BLaER1 (cell line): ENCODE measurements at regions not wholly inside any gene's neighbourhood (a gene's known extent, or its start where the extent isn't known, plus 50 kb on each side); places are given as distances from the start of the nearest gene placed in this dataset.
"Not testable (repeated sequence)": the region's sequence is repeated elsewhere in the genome, so short reads cannot be mapped to it uniquely, and the experiment has no call there.

Source experiments
- H3K27ac ChIP-seq: shearing (Covaris generic); formaldehyde crosslinking; 2 replicates; pipeline ENCODE4 v1.8.1; 2022
- H3K27me3 ChIP-seq: shearing (Covaris generic); formaldehyde crosslinking; 2 replicates; pipeline ENCODE4 v1.8.1; 2022
- H3K36me3 ChIP-seq: shearing (Covaris generic); formaldehyde crosslinking; 2 replicates; pipeline ENCODE4 v1.8.1; 2022
- H3K4me1 ChIP-seq: shearing (Covaris generic); formaldehyde crosslinking; 2 replicates; pipeline ENCODE4 v1.8.1; 2022
- H3K4me2 ChIP-seq: shearing (Covaris generic); formaldehyde crosslinking; 2 replicates; pipeline ENCODE4 v1.8.1; 2022
- H3K4me3 ChIP-seq: shearing (Covaris generic); formaldehyde crosslinking; 2 replicates; pipeline ENCODE4 v1.8.1; 2022
- H3K9ac ChIP-seq: shearing (Covaris generic); formaldehyde crosslinking; 2 replicates; pipeline ENCODE4 v1.8.1; 2022
- H3K9me3 ChIP-seq: shearing (Covaris generic); formaldehyde crosslinking; 2 replicates; pipeline ENCODE4 v1.8.1; 2022
- H4K20me1 ChIP-seq: shearing (Covaris generic); formaldehyde crosslinking; 2 replicates; pipeline ENCODE4 v1.8.1; 2022
- Cebpa-rat ChIP-seq: shearing (Covaris generic); IDR thresholded peaks from 2 replicates; pipeline ENCODE4 v1.8.1; 2022

DNA sequence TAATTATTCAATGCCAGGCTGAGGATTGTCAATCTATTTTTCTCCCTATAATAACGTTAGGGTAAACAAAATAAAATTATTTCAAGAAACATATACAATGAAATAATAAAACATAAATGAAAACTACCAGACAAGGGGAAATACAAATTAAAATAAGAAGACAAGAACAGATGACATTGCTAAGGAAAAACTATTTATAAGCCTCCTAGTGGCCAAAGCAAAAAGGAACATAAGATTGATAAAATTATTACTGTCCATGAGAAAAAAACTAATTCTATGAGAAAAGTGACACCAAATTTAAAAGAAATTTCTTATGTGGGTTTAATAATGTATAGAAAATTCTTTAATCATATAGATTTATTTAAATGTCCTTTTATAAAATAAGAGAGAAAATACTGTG lies 294.7 kb downstream of the TTC6 start:
- no peak for TF ChIP-seq Cebpa-rat
- no peak overlapping the region for H3K9ac ChIP-seq

DNA sequence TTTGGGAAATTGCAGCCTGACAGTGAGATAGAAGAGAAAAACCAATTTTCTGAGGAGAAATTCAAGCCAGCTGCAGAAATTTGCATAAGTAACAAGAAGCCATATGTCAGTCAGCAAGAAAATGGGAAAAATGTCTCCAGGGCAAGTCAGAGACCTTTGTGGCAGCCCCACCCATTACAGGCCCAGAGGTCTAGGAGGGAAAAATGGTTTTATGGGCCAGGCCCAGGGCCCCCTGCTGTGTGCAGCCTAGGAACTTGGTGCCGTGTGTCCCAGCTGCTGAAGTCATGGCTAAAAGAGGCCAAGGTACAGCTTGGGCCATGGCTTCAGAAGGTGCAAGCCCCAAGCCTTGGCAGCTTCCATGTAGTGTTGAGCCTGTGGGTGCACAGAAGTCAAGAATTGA lies 296.1 kb downstream of the TTC6 start:
- not testable (repeated sequence) for H4K20me1 ChIP-seq, H3K4me2 ChIP-seq, H3K27ac ChIP-seq, H3K9ac ChIP-seq, H3K36me3 ChIP-seq, H3K4me3 ChIP-seq, H3K4me1 ChIP-seq, H3K27me3 ChIP-seq
- peaks cover 12% of the 10 kb centered on the region; the same call in 1 of the 2 replicates for H3K9me3 ChIP-seq

More for the DNA sequence above, 294.7 kb downstream of the TTC6 start:
- Histone ChIP-seq H3K36me3 (no peaks in the 10 kb centered on the region), H3K9me3 (peaks cover 12% of the 10 kb centered on the region; the same call in 1 of the 2 replicates), H3K27me3 (no peaks in the 10 kb centered on the region), H3K27ac (no peak overlapping the region), H4K20me1 (no peaks in the 10 kb centered on the region), H3K4me3 (no peak overlapping the region), H3K4me2 (no peak overlapping the region), H3K4me1 (no peaks in the 10 kb centered on the region)

DNA sequence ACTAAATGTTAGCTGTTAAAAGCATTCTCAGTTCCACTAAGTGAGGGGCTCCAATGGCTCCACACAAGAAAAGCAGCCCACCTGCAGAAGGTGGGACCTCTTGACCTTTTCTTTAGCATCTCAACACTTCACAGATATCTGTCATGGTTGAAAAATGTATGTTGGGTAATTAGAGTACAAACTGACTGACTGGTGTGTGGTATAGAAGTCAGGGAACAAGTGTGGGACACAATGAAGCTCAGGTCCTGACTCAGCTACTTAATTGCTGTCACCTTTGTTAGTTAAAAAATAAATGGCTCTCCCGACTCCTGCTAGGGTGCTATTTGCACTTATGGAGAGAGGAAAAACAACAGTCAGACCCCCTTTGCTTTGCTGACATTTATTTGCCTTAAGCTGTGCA lies 299.0 kb downstream of the TTC6 start:
- no peak for TF ChIP-seq Cebpa-rat
- no peaks in the 10 kb centered on the region for H3K4me1 ChIP-seq
- no peak overlapping the region for H3K4me3 ChIP-seq
- H3K27ac ChIP-seq, result no peak overlapping the region
- H3K4me2 ChIP-seq, result no peak overlapping the region
- no peaks in the 10 kb centered on the region for H3K27me3 ChIP-seq
- peaks cover 12% of the 10 kb centered on the region; the same call in 1 of the 2 replicates for H3K9me3 ChIP-seq
- H3K9ac ChIP-seq, result no peak overlapping the region
- no peaks in the 10 kb centered on the region for H3K36me3 ChIP-seq
- no peaks in the 10 kb centered on the region for H4K20me1 ChIP-seq

DNA sequence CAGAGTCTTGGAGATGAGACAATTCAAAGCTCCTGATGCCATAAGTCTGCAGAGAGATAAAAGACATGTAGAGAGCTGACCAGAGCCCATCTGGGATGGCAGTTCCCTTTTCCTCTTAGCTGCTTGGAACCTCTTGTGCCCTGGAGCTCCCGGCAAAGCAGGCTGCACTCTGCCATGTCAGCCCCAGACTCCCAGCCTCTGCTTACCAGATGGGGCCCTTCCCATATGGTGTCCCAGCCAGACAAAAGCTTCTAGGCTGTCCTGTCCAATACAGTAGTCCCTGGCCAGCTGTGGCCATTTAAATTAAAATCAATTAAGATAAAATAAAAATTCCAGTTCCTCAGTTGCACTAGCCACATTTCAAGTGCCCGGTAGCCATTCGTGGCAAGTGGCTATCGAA lies 303.9 kb downstream of the TTC6 start:
- Histone ChIP-seq H3K27me3 (no peaks in the 10 kb centered on the region), H3K9me3 (no peaks in the 10 kb centered on the region), H3K36me3 (no peaks in the 10 kb centered on the region), H3K9ac (no peak overlapping the region), H4K20me1 (no peaks in the 10 kb centered on the region), H3K27ac (no peak overlapping the region), H3K4me3 (no peak overlapping the region), H3K4me2 (no peak overlapping the region), H3K4me1 (no peaks in the 10 kb centered on the region)
- TF ChIP-seq Cebpa-rat, result no peak

DNA sequence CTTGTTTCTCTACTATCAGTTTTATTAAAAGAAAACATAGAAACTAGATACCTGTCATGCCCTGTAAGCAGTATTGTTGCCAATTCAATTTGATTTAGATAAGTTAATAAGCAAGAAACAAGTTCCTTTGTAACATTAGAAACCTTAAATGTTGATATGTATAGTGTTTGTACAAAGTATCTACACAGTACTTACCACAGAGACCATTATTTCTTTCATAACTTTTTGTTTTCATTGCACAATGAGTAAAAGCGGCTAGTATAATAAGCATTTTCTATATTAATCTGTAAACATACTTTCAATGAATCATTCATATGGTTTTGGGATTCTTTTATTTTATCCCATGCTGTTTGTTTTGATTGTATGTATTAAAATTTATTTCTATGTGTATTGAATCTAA lies 305.1 kb downstream of the TTC6 start:
- no peaks in the 10 kb centered on the region for H3K9me3 ChIP-seq
- H3K4me2 ChIP-seq, result no peak overlapping the region
- no peaks in the 10 kb centered on the region for H3K36me3 ChIP-seq
- no peak overlapping the region for H3K4me3 ChIP-seq
- H3K27me3 ChIP-seq, result no peaks in the 10 kb centered on the region
- no peak overlapping the region for H3K9ac ChIP-seq
- no peak overlapping the region for H3K27ac ChIP-seq
- H3K4me1 ChIP-seq, result no peaks in the 10 kb centered on the region
- H4K20me1 ChIP-seq, result no peaks in the 10 kb centered on the region
- TF ChIP-seq Cebpa-rat, result no peak

DNA sequence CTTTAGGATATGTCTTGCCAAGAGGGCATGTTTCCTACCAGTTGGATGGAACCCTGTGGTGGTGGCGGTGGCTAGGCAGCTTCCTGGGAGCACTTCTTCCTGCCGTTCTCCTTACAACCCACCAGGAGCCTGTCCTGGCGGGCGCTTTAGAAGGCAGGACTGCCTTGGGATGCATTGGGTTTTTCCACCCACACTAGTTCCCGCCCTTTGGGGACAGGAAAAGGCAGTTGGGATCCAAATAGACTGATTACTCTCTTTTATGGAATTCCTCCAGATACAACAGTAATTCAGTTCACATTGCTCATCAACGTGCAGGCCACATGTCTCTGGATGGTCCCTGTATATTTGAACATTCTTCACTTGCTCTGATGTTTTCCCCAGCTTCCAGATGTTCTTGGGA lies 305.7 kb upstream of the SSTR1 start:
- H3K4me2 ChIP-seq, result no peak overlapping the region
- no peak for TF ChIP-seq Cebpa-rat
- H3K9me3 ChIP-seq, result no peaks in the 10 kb centered on the region
- H3K27me3 ChIP-seq, result no peaks in the 10 kb centered on the region
- H3K9ac ChIP-seq, result no peak overlapping the region
- no peak overlapping the region for H3K4me3 ChIP-seq
- no peaks in the 10 kb centered on the region for H3K36me3 ChIP-seq
- H4K20me1 ChIP-seq, result no peaks in the 10 kb centered on the region
- H3K4me1 ChIP-seq, result no peaks in the 10 kb centered on the region
- no peak overlapping the region for H3K27ac ChIP-seq

DNA sequence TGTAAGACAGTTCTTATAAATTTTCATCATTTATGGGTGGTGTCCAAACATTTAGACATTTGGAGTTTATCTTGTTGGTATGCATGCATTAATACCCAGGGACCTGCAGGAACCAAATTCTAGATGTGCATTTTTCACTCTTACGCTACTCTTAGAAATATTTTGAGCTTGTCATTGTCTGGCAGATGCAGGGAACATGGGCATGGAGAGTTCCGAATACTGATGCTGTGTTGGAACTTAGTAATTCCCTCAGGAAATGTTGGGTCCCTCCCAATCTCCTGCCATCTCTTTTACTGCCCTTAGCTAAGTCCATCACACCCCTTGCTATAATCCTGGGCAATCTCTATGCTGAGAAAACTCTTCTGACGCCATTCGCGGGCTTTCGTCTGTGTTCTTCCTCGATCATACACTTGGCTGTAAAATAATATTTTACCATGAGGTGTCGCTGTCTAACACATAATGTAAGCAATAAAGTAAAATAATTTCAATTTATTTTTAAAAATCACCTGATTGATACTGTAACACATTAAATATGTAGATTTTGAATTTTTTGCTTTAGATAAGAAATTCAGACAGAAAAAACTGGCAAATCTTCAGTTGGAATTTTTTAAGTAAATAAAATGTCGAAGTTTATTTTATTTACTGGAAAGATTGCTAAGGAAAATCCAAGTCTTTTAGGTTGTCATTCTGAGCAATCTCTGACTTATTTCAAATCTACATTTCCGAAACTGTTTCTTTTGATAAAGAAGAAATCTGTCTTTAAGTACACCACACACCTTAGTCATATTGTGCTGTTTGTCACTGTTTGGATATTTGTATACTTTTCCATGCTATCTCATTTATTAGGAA lies 304.1 kb upstream of the SSTR1 start:
- no peak overlapping the region; the same call in 1 of the 2 replicates for H3K9ac ChIP-seq

DNA sequence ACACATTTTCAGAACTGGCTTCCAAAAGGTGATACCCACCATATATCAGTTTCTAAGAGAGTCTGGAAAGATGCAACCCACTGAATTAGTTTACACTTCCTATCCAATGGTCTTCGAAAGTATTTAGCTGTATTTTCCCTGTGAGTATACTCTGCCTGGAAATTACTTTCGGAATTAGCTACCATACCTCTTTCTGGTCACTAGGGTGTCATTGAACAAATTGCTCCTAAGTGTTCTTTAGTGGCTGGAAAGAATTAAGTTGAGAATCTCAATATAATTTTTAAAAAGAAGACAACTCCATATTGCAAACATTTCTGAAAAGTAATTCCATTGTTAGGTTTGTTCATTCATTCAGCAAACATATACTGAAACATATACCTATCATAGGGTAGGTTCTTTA lies 283.1 kb upstream of the SSTR1 start:
- Histone ChIP-seq H3K27me3 (no peaks in the 10 kb centered on the region), H3K36me3 (no peaks in the 10 kb centered on the region), H3K9me3 (no peaks in the 10 kb centered on the region), H3K4me3 (no peak overlapping the region), H3K27ac (no peak overlapping the region), H4K20me1 (no peaks in the 10 kb centered on the region), H3K9ac (no peak overlapping the region), H3K4me1 (no peaks in the 10 kb centered on the region), H3K4me2 (no peak overlapping the region)
- TF ChIP-seq Cebpa-rat, result no peak

More for the DNA sequence above, 304.1 kb upstream of the SSTR1 start:
- Histone ChIP-seq H3K27me3 (no peaks in the 10 kb centered on the region), H3K4me1 (no peaks in the 10 kb centered on the region), H3K9me3 (no peaks in the 10 kb centered on the region), H3K36me3 (no peaks in the 10 kb centered on the region), H3K27ac (no peak overlapping the region), H4K20me1 (no peaks in the 10 kb centered on the region), H3K4me3 (no peak overlapping the region), H3K4me2 (no peak overlapping the region)
- no peak for TF ChIP-seq Cebpa-rat

DNA sequence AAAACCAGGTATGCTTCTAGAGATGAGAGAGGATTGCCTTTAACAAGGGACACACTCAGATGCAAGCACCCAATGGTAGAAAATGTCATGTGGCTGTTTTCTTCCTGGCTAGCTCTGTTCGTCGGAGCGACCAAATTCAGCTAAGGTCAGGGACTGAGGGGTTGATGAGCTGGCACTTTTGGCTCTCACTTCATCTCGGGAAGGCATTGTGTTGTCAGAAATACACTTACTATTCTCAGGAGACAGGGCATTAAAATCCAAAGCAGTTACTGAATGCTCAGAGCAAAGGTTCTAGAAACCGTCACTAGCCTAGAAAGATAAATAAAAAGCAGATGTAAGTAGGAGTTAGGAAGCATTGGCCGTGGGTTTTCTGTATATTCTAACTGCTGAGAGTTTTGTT lies 275.7 kb upstream of the SSTR1 start:
- H3K9me3 ChIP-seq, result no peaks in the 10 kb centered on the region
- H3K27ac ChIP-seq, result no peak overlapping the region
- no peak overlapping the region for H3K4me2 ChIP-seq
- no peaks in the 10 kb centered on the region for H3K4me1 ChIP-seq
- no peak for TF ChIP-seq Cebpa-rat
- no peaks in the 10 kb centered on the region for H3K27me3 ChIP-seq
- no peak overlapping the region for H3K9ac ChIP-seq
- no peaks in the 10 kb centered on the region for H3K36me3 ChIP-seq
- no peaks in the 10 kb centered on the region for H4K20me1 ChIP-seq
- no peak overlapping the region for H3K4me3 ChIP-seq

DNA sequence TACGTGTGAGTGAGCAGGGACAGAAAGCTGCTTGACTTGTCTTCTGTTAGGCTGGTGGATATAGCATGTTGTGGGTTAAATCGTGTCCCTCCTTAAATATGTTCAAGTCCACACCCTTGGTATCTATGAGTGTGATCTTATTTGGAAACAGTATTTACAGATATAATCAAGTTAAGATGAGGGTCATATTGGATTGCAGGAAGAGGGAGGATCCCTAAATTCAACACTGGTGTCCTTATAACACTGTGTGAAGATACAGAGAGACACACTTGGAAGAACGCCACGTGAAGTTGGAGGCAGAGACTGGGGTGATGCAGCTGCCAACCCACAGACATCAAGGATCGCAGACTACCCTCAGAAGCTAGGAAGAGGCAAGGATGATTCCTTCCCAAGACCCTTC lies 275.2 kb upstream of the SSTR1 start:
- H3K4me3 ChIP-seq, result no peak overlapping the region
- H3K36me3 ChIP-seq, result no peaks in the 10 kb centered on the region
- no peak overlapping the region for H3K4me2 ChIP-seq
- H3K4me1 ChIP-seq, result no peaks in the 10 kb centered on the region
- no peaks in the 10 kb centered on the region for H3K27me3 ChIP-seq
- TF ChIP-seq Cebpa-rat, result no peak
- no peaks in the 10 kb centered on the region for H4K20me1 ChIP-seq
- H3K9ac ChIP-seq, result no peak overlapping the region
- no peaks in the 10 kb centered on the region for H3K9me3 ChIP-seq
- no peak overlapping the region for H3K27ac ChIP-seq
